Calu3 (cell line): ENCODE measurements at regions not wholly inside any gene's neighbourhood (a gene's known extent, or its start where the extent isn't known, plus 50 kb on each side); places are given as distances from the start of the nearest gene placed in this dataset.

Experiments
- BruUV-seq: library from RNA; stranded (reverse); fragments of 400-500 nt; replicated peaks from 2 replicates; lab custom pipeline; 2021; lab: Mats Ljungman, UMichigan
- CTCF ChIA-PET: fragments of 300-600 bp; sonication (Branson Sonifier 250); formaldehyde crosslinking; loops from one replicate; lab custom pipeline; 2022; ENCODE audit warnings: antibody characterized with exemption; lab: Charles Lee
- DNase-seq: peaks from one replicate; pipeline ENCODE4 v3.0.0; 2022
- H3K27ac Mint-ChIP-seq: one replicate; pipeline ENCODE4 v1.8.0; 2022; ENCODE audit warnings: mixed read lengths; ENCODE audit not compliant: unreplicated experiment
- H3K27me3 Mint-ChIP-seq: one replicate; pipeline ENCODE4 v1.8.0; 2022; ENCODE audit warnings: mixed read lengths; ENCODE audit not compliant: unreplicated experiment
- H3K36me3 Mint-ChIP-seq: one replicate; pipeline ENCODE4 v1.8.0; 2022; ENCODE audit warnings: mild to moderate bottlenecking, moderate library complexity, mixed read lengths; ENCODE audit not compliant: insufficient read depth, unreplicated experiment
- H3K4me1 Mint-ChIP-seq: one replicate; pipeline ENCODE4 v1.8.0; 2022; ENCODE audit warnings: mild to moderate bottlenecking, low read depth, mixed read lengths; ENCODE audit not compliant: unreplicated experiment
- H3K4me3 Mint-ChIP-seq: one replicate; pipeline ENCODE4 v1.8.0; 2022; ENCODE audit warnings: mild to moderate bottlenecking, low read depth, moderate library complexity, mixed read lengths; ENCODE audit not compliant: unreplicated experiment
- H3K9me3 Mint-ChIP-seq: one replicate; pipeline ENCODE4 v1.8.0; 2022; ENCODE audit warnings: low read depth, mixed read lengths; ENCODE audit not compliant: unreplicated experiment
- intact Hi-C: fragments of 100-400 bp; cut with micrococcal nuclease; formaldehyde crosslinking; loops from one replicate; pipeline ENCODE4 v1.10.0; 2022; ENCODE audit not compliant: unreplicated experiment
- TF ChIP-seq, protein P1 (sequence below): fragments of 200-600 bp; IDR thresholded peaks from one replicate; pipeline ENCODE4 v1.8.0; 2022; ENCODE audit warnings: antibody characterized with exemption; ENCODE audit not compliant: unreplicated experiment

DNA sequence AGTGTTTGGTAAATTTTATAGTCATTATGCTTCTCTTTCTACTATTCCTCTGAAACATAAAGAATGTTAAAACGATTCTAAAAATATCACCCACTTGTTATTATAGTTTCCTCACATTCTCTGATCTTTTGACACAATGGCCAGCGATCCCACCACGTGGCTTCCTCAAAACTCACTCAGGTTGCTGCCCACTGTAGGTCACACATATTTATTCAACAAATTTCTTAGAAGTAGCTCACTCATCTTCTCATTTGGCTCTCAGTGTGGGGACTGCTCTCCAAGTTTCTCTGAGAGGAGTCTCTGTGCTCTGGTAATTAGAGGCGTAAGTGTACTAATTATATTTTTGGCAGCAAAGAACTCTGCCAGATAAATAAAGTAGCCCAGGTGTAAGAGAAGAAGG, 465.4 kb downstream of the CDH11 start:
- TF ChIP-seq, protein P1, sequence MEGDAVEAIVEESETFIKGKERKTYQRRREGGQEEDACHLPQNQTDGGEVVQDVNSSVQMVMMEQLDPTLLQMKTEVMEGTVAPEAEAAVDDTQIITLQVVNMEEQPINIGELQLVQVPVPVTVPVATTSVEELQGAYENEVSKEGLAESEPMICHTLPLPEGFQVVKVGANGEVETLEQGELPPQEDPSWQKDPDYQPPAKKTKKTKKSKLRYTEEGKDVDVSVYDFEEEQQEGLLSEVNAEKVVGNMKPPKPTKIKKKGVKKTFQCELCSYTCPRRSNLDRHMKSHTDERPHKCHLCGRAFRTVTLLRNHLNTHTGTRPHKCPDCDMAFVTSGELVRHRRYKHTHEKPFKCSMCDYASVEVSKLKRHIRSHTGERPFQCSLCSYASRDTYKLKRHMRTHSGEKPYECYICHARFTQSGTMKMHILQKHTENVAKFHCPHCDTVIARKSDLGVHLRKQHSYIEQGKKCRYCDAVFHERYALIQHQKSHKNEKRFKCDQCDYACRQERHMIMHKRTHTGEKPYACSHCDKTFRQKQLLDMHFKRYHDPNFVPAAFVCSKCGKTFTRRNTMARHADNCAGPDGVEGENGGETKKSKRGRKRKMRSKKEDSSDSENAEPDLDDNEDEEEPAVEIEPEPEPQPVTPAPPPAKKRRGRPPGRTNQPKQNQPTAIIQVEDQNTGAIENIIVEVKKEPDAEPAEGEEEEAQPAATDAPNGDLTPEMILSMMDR, result no peak
- H3K36me3 Mint-ChIP-seq, result no peaks in the 10 kb centered on the region
- no TSS peak for BruUV-seq
- H3K4me1 Mint-ChIP-seq, result no peaks in the 10 kb centered on the region
- no peak overlapping the region for H3K4me3 Mint-ChIP-seq
- H3K27me3 Mint-ChIP-seq, result no peaks in the 10 kb centered on the region
- no peak for DNase-seq
- CTCF ChIA-PET, result no interaction called here
- no peak overlapping the region for H3K27ac Mint-ChIP-seq
- intact Hi-C loops, result no loop called here
- H3K9me3 Mint-ChIP-seq, result peaks cover 6% of the 10 kb centered on the region

DNA sequence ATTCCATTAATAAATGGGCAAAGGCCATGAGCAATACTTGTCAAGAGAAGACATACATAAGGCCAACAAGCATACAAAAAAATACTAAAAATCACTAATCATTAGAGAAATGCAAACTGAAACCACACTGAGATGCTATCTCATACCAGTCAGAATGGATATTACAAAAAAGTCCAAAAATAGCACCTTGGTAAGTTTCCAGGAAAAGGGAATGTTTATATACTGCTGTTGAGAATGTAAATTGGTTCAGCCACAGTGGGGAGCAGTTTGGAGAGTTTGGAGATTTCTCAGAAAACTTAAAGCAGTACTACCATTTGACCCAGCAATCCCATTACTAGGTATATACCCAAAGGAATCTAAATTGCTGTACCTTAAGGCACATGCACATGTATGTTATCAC, 467.7 kb downstream of the CDH11 start:
- TF ChIP-seq, protein P1, result no peak
- Mint-ChIP-seq H3K4me1 (no peaks in the 10 kb centered on the region), H3K27me3 (no peaks in the 10 kb centered on the region), H3K36me3 (no peaks in the 10 kb centered on the region), H3K27ac (no peak overlapping the region), H3K4me3 (no peak overlapping the region), H3K9me3 (peaks cover 14% of the 10 kb centered on the region)
- no peak for DNase-seq
- intact Hi-C loops, result no loop called here
- CTCF ChIA-PET, result no interaction called here
- no TSS peak for BruUV-seq

DNA sequence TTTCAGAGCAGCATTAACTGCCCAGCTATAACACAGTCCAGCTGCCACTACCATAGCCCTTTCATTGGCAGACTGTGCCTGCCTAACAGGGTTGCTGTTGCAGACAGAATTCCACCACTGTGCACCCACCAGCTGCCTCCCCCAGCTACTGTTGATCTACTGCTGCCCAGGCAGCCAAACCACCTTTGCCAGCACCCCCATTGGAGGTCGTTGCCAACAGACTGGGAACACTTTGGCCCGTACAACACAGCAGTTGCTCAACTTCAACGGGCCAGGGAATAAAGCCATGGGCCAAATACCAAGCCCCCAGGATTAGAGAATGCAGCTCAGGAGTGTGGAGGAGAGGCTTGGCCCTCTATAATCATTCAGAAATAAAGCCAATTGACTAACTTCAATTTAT, 473.6 kb downstream of the CDH11 start:
- DNase-seq, result no peak
- TF ChIP-seq, protein P1, result no peak
- Mint-ChIP-seq H3K36me3 (no peaks in the 10 kb centered on the region), H3K27ac (no peak overlapping the region), H3K9me3 (peaks cover 13% of the 10 kb centered on the region), H3K4me1 (no peaks in the 10 kb centered on the region), H3K27me3 (no peaks in the 10 kb centered on the region), H3K4me3 (no peak overlapping the region)
- intact Hi-C loops, result no loop called here
- CTCF ChIA-PET, result no interaction called here
- BruUV-seq, result no TSS peak

DNA sequence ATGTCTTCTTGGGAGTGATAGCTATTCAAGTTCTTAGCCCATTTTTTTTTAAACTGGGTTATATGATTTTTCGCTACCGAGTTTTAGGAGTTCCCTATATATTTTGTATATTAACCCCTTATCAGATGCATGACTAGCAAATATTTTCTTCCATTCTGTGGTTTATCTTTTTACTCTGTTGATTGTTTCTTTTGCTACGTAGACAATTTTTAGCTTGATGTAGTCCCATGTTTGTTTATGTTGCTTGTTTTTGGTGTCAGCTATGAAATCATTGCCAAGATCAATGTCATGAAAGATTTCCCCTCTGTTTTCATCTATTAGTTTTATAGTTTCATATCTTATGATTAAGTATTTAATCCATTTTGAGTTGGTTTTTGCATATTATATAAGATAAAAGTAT, 480.5 kb downstream of the CDH11 start:
- H3K27ac Mint-ChIP-seq, result no peak overlapping the region
- H3K27me3 Mint-ChIP-seq, result no peaks in the 10 kb centered on the region
- H3K9me3 Mint-ChIP-seq, result peaks cover 3% of the 10 kb centered on the region
- H3K4me1 Mint-ChIP-seq, result no peaks in the 10 kb centered on the region
- TF ChIP-seq, protein P1, result no peak
- intact Hi-C loops, result no loop called here
- no peak for DNase-seq
- BruUV-seq, result no TSS peak
- no peak overlapping the region for H3K4me3 Mint-ChIP-seq
- CTCF ChIA-PET, result no interaction called here
- H3K36me3 Mint-ChIP-seq, result no peaks in the 10 kb centered on the region
